Adipocyte (in vitro differentiated cells): ENCODE measurements at regions not wholly inside any gene's neighbourhood (a gene's known extent, or its start where the extent isn't known, plus 50 kb on each side); places are given as distances from the start of the nearest gene placed in this dataset.

Experiments used
- DNase-seq: peaks from one replicate; pipeline ENCODE4 v3.0.0-alpha.2; 2015; ENCODE audit warnings: low read depth
- H3K27me3 ChIP-seq: replicated peaks from 2 replicates; pipeline ENCODE4 v1.7.0; 2013; ENCODE audit warnings: mild to moderate bottlenecking, low read length, moderate library complexity; ENCODE audit not compliant: control insufficient read depth, insufficient read depth
- H3K36me3 ChIP-seq: 2 replicates; pipeline ENCODE4 v1.7.0; 2013; ENCODE audit warnings: low read length, mild to moderate bottlenecking, moderate library complexity; ENCODE audit not compliant: control insufficient read depth, insufficient read depth, severe bottlenecking
- H3K4me1 ChIP-seq: 2 replicates; pipeline ENCODE4 v1.7.0; 2013; ENCODE audit warnings: mild to moderate bottlenecking, low read length, moderate library complexity; ENCODE audit not compliant: control insufficient read depth, insufficient read depth
- H3K4me3 ChIP-seq: 2 replicates; pipeline ENCODE4 v1.7.0; 2013; ENCODE audit warnings: mild to moderate bottlenecking, low read length, moderate library complexity
- H3K9ac ChIP-seq: 2 replicates; pipeline ENCODE4 v1.7.0; 2013; ENCODE audit warnings: mild to moderate bottlenecking, low read length, moderate library complexity
- H3K9me3 ChIP-seq: 2 replicates; pipeline ENCODE4 v1.7.0; 2013; ENCODE audit warnings: mild to moderate bottlenecking, low read length, moderate library complexity; ENCODE audit not compliant: control insufficient read depth

DNA sequence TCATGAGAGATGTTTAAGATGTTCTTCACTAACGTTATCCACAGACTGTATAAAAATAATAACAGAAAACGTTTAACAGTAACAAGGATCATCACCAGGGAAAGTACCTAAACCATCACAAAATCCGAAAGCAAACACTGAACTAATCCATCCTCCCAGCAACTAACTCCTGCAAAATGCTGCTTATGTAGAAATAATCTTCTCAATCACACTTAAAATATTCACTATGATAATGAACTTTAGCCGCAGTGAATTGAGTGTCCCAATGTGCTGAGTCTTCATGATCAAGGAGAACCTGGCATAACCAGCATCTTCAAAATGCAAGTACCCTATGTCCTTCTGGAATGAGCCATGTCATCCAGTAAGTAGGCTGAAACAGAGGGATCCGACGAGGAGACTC lies 166.1 kb downstream of the LTN1 start:
- no peaks in the 10 kb centered on the region for H3K36me3 ChIP-seq
- H3K9ac ChIP-seq: peak overlapping the region; percentile 3
- no peaks in the 10 kb centered on the region for H3K27me3 ChIP-seq
- no peak overlapping the region for H3K4me3 ChIP-seq
- DNase-seq: no peak
- H3K4me1 ChIP-seq: peaks cover 66% of the 10 kb centered on the region
- no peaks in the 10 kb centered on the region for H3K9me3 ChIP-seq

DNA sequence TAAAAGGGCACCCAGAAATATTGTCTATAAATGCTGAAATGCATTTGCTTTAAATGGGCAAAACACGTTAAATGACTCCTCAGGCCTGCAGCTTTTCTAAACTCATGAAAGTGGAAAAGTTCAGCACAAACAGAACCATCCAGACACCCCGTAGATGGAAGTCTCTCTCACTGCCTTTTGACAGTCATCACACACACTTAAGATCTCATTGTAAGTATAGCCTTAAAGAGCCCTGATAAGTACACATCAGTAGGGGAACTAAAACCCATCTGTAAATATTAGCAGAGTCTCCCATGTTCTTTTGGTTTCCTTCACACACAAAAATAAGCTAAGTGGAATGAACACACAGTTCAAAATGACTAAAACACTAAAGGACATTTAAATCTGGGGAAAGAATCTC lies 166.7 kb downstream of the LTN1 start:
- no peak for DNase-seq
- Histone ChIP-seq H3K9ac (no peak overlapping the region), H3K36me3 (no peaks in the 10 kb centered on the region), H3K9me3 (no peaks in the 10 kb centered on the region), H3K27me3 (no peaks in the 10 kb centered on the region), H3K4me3 (no peak overlapping the region), H3K4me1 (peaks cover 72% of the 10 kb centered on the region)

GRCh38 chr21:28823429-28823828 lies 169.2 kb downstream of the LTN1 start:
- Histone ChIP-seq H3K36me3 (no peaks in the 10 kb centered on the region), H3K4me1 (peaks cover 85% of the 10 kb centered on the region), H3K4me3 (no peak overlapping the region), H3K9me3 (no peaks in the 10 kb centered on the region), H3K27me3 (no peaks in the 10 kb centered on the region), H3K9ac (peak overlapping the region; percentile 87)
- DNase-seq: no peak

DNA sequence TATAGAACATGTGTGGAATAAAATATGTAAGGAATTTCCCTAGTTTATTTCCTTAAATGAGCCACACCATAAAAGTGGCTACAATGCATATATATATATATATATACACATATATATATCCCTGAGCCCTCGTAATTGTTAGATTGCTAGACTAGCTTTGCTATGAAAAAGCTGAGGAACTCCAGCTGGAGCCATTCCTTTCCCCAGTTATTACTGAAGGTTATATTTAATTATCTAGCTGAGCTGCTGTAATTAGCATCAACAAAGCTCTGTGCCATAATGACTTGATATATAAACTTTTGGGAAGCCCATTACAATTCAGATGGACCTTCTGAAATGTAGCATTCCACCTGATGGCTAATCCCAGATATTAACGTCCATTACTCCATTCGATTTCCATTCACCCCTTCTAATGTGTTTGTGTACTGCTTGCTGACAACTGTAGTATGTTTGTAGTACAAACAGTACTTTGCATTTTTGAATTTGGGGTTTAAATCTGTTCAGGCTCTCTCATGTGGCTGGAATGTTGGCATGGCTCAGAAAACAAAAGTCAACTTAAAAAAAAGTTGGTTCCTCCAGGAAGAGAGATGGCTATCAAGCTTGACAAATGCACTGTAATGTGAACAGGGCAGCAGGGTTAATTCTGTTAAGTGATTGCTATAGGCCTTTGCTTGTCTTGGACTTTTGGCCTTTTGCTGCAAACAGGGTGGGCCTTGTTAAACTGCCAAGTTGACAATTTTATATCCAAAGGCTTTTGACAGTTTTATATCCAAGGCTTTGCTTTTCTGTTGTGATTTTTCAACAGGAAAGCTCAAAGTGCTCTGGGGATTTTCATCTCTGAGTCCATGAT lies 170.0 kb downstream of the LTN1 start:
- Histone ChIP-seq H3K9ac (peak overlapping the region; percentile 87), H3K9me3 (no peaks in the 10 kb centered on the region), H3K4me1 (peaks cover 84% of the 10 kb centered on the region), H3K36me3 (no peaks in the 10 kb centered on the region), H3K4me3 (no peak overlapping the region), H3K27me3 (no peaks in the 10 kb centered on the region)
- peak; percentile 87 for DNase-seq

GRCh38 chr21:28822123-28822399 lies 170.6 kb downstream of the LTN1 start:
- H3K36me3 ChIP-seq: no peaks in the 10 kb centered on the region
- no peaks in the 10 kb centered on the region for H3K27me3 ChIP-seq
- H3K9ac ChIP-seq: peak overlapping the region; percentile 87
- no peak for DNase-seq
- H3K4me1 ChIP-seq: peaks cover 78% of the 10 kb centered on the region
- H3K9me3 ChIP-seq: no peaks in the 10 kb centered on the region
- H3K4me3 ChIP-seq: no peak overlapping the region

- H3K9me3 ChIP-seq: no peaks in the 10 kb centered on the region
- H3K4me1 ChIP-seq: peaks cover 72% of the 10 kb centered on the region
- no peaks in the 10 kb centered on the region for H3K27me3 ChIP-seq
- H3K4me3 ChIP-seq: peak overlapping the region; percentile 32
- no peaks in the 10 kb centered on the region for H3K36me3 ChIP-seq
- no peak for DNase-seq
- H3K9ac ChIP-seq: peak overlapping the region; percentile 87
Observed at GRCh38 chr21:28821276-28822122, 171.2 kb downstream of the LTN1 start.

- Histone ChIP-seq H3K9me3 (no peaks in the 10 kb centered on the region), H3K4me1 (peaks cover 56% of the 10 kb centered on the region), H3K36me3 (no peaks in the 10 kb centered on the region), H3K27me3 (no peaks in the 10 kb centered on the region), H3K4me3 (peak overlapping the region; percentile 40), H3K9ac (peak overlapping the region; percentile 87)
- peak; percentile 80 for DNase-seq
Observed at GRCh38 chr21:28818663-28819278, 173.9 kb downstream of the LTN1 start.

DNA sequence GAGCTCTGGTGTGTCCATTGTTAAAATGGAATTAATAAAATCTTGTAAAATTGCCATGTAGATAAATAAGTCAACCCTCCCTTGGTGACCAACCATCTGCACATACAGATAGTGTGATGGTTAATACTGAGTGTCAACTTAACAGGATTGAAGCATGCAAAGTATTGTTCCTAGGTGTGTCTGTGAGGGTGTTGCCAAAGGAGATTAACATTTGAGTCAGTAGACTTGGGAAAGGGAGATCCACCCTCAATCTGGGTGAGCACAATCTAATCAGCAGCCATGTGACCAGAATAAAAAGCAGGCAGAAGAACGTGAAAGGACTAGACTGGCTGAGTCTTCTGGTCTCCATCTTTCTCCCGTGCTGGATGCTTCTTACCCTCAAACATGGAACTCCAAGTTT lies 174.8 kb downstream of the LTN1 start:
- DNase-seq: no peak
- no peaks in the 10 kb centered on the region for H3K27me3 ChIP-seq
- peaks cover 47% of the 10 kb centered on the region for H3K4me1 ChIP-seq
- H3K36me3 ChIP-seq: no peaks in the 10 kb centered on the region
- peak overlapping the region; percentile 87 for H3K9ac ChIP-seq
- H3K9me3 ChIP-seq: no peaks in the 10 kb centered on the region
- H3K4me3 ChIP-seq: no peak overlapping the region

DNA sequence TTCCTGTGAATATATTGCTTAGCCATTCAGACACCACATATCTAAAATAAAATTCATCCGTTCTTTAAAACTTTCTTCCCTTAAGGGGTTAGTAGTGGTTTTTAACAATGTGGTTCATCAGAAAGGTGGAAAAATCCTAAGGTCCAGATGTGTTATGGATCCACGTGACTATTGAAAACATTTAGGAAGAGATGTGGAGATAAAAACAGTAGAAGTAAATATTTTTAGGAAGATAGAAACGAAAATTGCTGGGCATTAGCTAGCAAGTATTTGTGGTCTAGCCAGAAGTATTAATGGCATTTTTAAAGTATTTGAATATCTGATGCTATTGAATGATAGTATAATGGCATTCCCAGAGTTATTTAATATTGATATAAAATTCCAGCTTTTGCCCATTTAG lies 180.8 kb downstream of the LTN1 start:
- DNase-seq: no peak
- Histone ChIP-seq H3K27me3 (no peaks in the 10 kb centered on the region), H3K4me3 (no peak overlapping the region), H3K4me1 (peaks cover 8% of the 10 kb centered on the region), H3K36me3 (no peaks in the 10 kb centered on the region), H3K9me3 (peaks cover 6% of the 10 kb centered on the region), H3K9ac (no peak overlapping the region)

- Histone ChIP-seq H3K9ac (no peak overlapping the region), H3K4me3 (no peak overlapping the region), H3K4me1 (peaks cover 17% of the 10 kb centered on the region), H3K36me3 (no peaks in the 10 kb centered on the region), H3K27me3 (no peaks in the 10 kb centered on the region), H3K9me3 (peaks cover 6% of the 10 kb centered on the region)
- no peak for DNase-seq
Observed at GRCh38 chr21:28810826-28811524, 181.7 kb downstream of the LTN1 start.

DNA sequence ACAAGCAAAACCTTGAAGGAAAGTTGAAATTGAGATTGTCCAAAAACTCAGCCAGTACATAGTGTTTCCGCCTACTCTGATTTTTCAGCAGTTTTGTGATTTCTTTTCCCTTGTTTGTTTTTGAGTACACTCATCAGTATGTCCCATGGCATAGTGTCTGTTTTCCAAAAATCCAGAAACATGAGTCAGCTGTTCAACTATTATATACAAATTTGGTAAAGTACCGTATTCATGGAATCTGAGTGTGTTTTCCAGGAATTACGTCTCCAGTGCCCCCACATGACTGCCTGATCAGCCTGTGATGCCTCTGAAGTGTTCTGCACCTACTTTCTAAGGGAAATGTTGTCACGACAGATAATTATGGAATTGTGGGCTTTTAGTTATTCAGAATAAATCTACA lies 186.8 kb downstream of the LTN1 start:
- H3K4me3 ChIP-seq: no peak overlapping the region
- peak; percentile 87 for DNase-seq
- peaks cover 6% of the 10 kb centered on the region for H3K9me3 ChIP-seq
- H3K4me1 ChIP-seq: peaks cover 55% of the 10 kb centered on the region
- no peaks in the 10 kb centered on the region for H3K27me3 ChIP-seq
- H3K9ac ChIP-seq: peak overlapping the region; percentile 92
- H3K36me3 ChIP-seq: no peaks in the 10 kb centered on the region
